Testis (tissue), 2 donors: ENCODE measurements at regions not wholly inside any gene's neighbourhood (a gene's known extent, or its start where the extent isn't known, plus 50 kb on each side); places are given as distances from the start of the nearest gene placed in this dataset.
A peak's percentile ranks its signal among the peaks of the same experiment; 100 is the strongest.

ENCODE experiments used
- DNase-seq: peaks from one replicate; pipeline ENCODE4 v3.0.0-alpha.2; 2019
- H3K27ac ChIP-seq, 2 donors: fragments of 200-600 bp; sonication (generic); one replicate each; pipeline ENCODE4 v1.5.1; 2019
- H3K27me3 ChIP-seq: fragments of 200-600 bp; sonication (generic); one replicate; pipeline ENCODE4 v1.5.1; 2019
- H3K36me3 ChIP-seq: fragments of 200-600 bp; sonication (generic); one replicate; pipeline ENCODE4 v1.5.1; 2017; ENCODE audit warnings: low read depth; ENCODE audit errors: missing control alignments
- H3K4me1 ChIP-seq: fragments of 200-600 bp; sonication (generic); one replicate; pipeline ENCODE4 v1.5.1; 2019
- H3K4me3 ChIP-seq, 2 donors: fragments of 200-600 bp; sonication (generic); one replicate each; pipeline ENCODE4 v1.5.1; 2017 to 2019
- H3K9me3 ChIP-seq: fragments of 200-600 bp; sonication (generic); one replicate; pipeline ENCODE4 v1.5.1; 2017
- POLR2A ChIP-seq: fragments of 450-650 bp; IDR thresholded peaks from one replicate; pipeline ENCODE4 v1.6.1; 2017; ENCODE audit warnings: antibody characterized with exemption, mild to moderate bottlenecking, moderate library complexity
- WGBS, 2 donors: methylation state at CpG; one replicate each; pipeline ENCODE4 v1.1.5; 2018; 5-methylcytosine and 5-hydroxymethylcytosine counted together
- intact Hi-C: fragments of 100-400 bp; cut with DNase I; formaldehyde crosslinking; loops from one replicate; pipeline ENCODE4 v1.15.1; 2023; ENCODE audit warnings: low total_unique reads
- small RNA-seq, 2 donors: library from RNA; depleted of rRNA; stranded (forward); fragments of <200 nt; gene quantifications; one replicate each; pipeline ENCODE3, GENCODE V24; 2016
- TF ChIP-seq, protein P1 (sequence below), 3 experiments: fragments of 450-650 bp in 2 of 3; fragments of 200-600 bp in 1 of 3; sonication (generic) in 1 of 3; IDR thresholded peaks; one replicate each; pipeline ENCODE4 v1.5.1; 2016 to 2019; ENCODE audit warnings: antibody characterized with exemption in 3 of 3, mild to moderate bottlenecking in 2 of 3, moderate library complexity in 1 of 3

DNA sequence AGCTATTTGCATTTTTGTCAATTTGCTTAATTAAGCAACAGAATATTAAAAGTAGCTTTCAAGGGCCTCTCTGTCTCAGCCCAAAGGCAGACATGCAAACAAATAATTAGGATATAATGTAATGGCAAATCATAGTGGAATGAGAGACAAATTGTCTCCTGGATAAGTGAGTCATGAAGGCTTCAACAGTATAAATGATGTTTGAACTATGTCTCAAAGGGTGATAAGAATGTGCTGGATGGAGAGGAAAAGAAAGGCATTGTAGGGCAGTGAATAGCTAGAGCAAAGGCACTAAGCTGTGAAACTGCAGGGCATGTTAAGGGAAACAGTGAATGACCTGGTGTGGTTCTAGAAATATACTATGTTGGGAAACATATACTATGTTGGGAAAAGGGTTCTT is 53.5 kb upstream of the PPP1R12A start:
- no peaks in the 10 kb centered on the region for H3K9me3 ChIP-seq
- intact Hi-C loops = no loop called here
- H3K4me3 ChIP-seq = no peak overlapping the region
- H3K27ac ChIP-seq = peak overlapping the region in 1 of 2 donors; percentile 15
- TF ChIP-seq, protein P1, sequence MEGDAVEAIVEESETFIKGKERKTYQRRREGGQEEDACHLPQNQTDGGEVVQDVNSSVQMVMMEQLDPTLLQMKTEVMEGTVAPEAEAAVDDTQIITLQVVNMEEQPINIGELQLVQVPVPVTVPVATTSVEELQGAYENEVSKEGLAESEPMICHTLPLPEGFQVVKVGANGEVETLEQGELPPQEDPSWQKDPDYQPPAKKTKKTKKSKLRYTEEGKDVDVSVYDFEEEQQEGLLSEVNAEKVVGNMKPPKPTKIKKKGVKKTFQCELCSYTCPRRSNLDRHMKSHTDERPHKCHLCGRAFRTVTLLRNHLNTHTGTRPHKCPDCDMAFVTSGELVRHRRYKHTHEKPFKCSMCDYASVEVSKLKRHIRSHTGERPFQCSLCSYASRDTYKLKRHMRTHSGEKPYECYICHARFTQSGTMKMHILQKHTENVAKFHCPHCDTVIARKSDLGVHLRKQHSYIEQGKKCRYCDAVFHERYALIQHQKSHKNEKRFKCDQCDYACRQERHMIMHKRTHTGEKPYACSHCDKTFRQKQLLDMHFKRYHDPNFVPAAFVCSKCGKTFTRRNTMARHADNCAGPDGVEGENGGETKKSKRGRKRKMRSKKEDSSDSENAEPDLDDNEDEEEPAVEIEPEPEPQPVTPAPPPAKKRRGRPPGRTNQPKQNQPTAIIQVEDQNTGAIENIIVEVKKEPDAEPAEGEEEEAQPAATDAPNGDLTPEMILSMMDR (IDR thresholded peaks at IDR 0.05) = no peak
- TF ChIP-seq POLR2A = no peak
- no peak for DNase-seq
- no peaks in the 10 kb centered on the region for H3K36me3 ChIP-seq
- H3K27me3 ChIP-seq = no peaks in the 10 kb centered on the region
- H3K4me1 ChIP-seq = peaks cover 13% of the 10 kb centered on the region

GRCh38 chr12:79987731-79988130 is 52.8 kb upstream of the PPP1R12A start:
- Histone ChIP-seq H3K27me3 (no peaks in the 10 kb centered on the region), H3K4me3 (no peak overlapping the region), H3K27ac (no peak overlapping the region), H3K36me3 (no peaks in the 10 kb centered on the region), H3K4me1 (peaks cover 15% of the 10 kb centered on the region), H3K9me3 (no peaks in the 10 kb centered on the region)
- WGBS, 2 donors = 68 to 76% methylated on average over 2 of the region's 2 CpGs
- DNase-seq = no peak
- no peak for TF ChIP-seq POLR2A
- TF ChIP-seq, protein P1 (IDR thresholded peaks at IDR 0.05) = no peak
- intact Hi-C loops = no loop called here

Small RNA genes in the stretch of these regions (small RNA-seq; reads per million reads assigned to genes)
- gene SNRPGP20 = 0 reads per million in 2 donors
